ENCODE measurements at regions not wholly inside any gene's neighbourhood (a gene's known extent, or its start where the extent isn't known, plus 50 kb on each side); places are given as distances from the start of the nearest gene placed in this dataset.
"Not testable (repeated sequence)": the region's sequence is repeated elsewhere in the genome, so short reads cannot be mapped to it uniquely, and the experiment has no call there.

DNA sequence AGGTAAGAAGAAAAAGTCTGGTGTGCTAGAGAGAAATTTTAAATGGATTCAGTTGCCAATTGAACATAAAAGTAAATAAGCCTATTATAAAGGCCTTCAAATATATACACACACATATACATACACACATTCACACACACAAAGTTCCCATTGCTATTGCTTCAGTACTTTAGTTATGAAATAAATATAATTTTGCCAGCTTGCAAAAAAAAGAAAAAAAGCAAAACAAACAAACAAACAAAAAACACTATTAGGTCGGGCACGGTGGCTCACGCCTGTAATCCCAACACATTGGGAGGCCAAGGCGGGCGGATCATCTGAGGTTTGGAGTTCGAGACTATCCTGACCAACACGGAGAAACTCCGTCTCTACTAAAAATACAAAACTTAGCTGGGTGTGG is 80.3 kb downstream of the SPIN4 start:
- DNase-seq (ENCODE audit: low read depth) = no peak
- no peak overlapping the region for H3K4me3 ChIP-seq (replicated peaks; ENCODE audit: low read depth, low read length)
- TF ChIP-seq, protein P1, sequence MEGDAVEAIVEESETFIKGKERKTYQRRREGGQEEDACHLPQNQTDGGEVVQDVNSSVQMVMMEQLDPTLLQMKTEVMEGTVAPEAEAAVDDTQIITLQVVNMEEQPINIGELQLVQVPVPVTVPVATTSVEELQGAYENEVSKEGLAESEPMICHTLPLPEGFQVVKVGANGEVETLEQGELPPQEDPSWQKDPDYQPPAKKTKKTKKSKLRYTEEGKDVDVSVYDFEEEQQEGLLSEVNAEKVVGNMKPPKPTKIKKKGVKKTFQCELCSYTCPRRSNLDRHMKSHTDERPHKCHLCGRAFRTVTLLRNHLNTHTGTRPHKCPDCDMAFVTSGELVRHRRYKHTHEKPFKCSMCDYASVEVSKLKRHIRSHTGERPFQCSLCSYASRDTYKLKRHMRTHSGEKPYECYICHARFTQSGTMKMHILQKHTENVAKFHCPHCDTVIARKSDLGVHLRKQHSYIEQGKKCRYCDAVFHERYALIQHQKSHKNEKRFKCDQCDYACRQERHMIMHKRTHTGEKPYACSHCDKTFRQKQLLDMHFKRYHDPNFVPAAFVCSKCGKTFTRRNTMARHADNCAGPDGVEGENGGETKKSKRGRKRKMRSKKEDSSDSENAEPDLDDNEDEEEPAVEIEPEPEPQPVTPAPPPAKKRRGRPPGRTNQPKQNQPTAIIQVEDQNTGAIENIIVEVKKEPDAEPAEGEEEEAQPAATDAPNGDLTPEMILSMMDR (IDR thresholded peaks at IDR 0.05; ENCODE audit: low read length, missing control alignments) = no peak

DNA sequence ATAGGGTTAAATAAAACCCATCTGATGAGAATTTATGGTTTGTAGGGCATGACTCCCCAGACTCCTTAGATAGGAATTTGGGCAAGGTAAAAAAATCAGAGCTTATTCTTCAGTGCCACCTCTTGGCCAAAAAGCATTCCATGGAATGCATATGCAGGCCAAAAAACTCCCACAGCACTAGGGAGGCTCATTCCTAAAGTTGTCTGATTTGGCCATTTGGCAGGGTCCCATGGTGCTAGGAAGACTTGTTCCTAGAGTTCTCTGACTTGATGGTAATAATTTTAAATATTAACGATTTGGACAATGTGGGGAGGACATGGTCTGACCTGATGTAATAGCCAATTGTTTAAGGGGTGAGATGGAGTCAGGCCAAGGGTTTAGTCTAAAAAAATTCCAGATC is 93.0 kb downstream of the SPIN4 start:
- no peak overlapping the region for H3K4me3 ChIP-seq (replicated peaks; ENCODE audit: low read depth, low read length)
- DNase-seq (ENCODE audit: low read depth) = no peak
- TF ChIP-seq, protein P1 (IDR thresholded peaks at IDR 0.05; ENCODE audit: low read length, missing control alignments) = no peak

DNA sequence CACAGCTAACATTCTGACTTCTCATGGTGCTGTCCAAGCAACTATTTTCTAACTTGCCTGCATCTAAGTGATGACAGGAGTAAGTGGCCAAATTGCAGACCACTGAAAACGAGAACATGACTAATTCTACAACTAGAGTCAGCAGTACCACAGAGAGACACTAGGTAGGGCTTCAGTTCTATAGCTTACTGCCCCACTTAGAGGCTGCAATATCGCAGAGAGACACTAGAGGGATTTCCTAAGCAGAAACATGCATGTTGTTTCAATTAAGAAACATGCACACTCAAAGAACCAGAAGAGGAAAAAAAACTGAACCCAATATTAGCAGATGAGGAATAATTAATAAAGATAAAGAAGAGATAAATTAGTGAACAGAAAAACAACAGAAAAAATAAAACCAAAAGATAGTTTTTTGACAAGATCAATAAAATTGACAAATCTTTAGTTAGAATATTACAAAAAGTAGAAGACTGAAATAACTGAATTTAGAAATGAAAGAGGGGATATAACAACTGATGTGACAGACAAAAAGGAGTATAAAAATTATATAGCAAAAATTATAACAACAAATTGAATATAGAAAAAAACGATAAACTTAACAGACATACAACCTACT is 100.8 kb downstream of the SPIN4 start:
- peak; percentile 84 for DNase-seq (ENCODE audit: low read depth)
- TF ChIP-seq, protein P1 (IDR thresholded peaks at IDR 0.05; ENCODE audit: low read length, missing control alignments) = peak; percentile 90
- no peak overlapping the region for H3K4me3 ChIP-seq (replicated peaks; ENCODE audit: low read depth, low read length)

GRCh38 chrX:63242689-63243088 is 108.4 kb downstream of the SPIN4 start:
- DNase-seq (ENCODE audit: low read depth); H3K4me3 ChIP-seq (replicated peaks; ENCODE audit: low read depth, low read length): not testable (repeated sequence)

- not testable (repeated sequence) for DNase-seq (ENCODE audit: low read depth)
Observed at GRCh38 chrX:63235963-63236362, 115.2 kb downstream of the SPIN4 start.

DNA sequence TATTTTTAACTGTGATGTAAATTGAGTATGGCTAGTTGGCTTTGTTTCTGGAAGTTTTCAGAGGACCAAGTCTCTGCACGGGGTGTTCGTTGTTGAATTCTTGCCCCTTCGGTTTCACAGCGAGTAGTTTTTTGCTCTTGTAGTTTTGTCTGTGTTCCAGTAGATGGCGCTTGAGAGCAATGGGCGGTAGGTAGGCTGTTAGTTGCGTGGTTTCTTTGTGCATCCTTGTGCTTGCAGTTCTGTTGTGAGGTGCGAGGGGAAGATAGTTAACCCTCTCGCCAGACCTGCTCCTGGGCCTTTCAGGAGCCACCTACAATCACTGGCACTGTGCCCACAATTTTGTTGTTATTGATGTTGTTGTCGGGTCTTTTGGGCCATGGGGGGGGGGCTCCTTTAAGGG is 118.1 kb downstream of the SPIN4 start:
- not testable (repeated sequence) for H3K4me3 ChIP-seq (replicated peaks; ENCODE audit: low read depth, low read length); DNase-seq (ENCODE audit: low read depth)

More at GRCh38 chrX:63235963-63236362, 115.2 kb downstream of the SPIN4 start:
- not testable (repeated sequence) for H3K4me3 ChIP-seq (replicated peaks; ENCODE audit: low read depth, low read length)

GRCh38 chrX:63218202-63218601 is 132.9 kb downstream of the SPIN4 start:
- not testable (repeated sequence) for DNase-seq (ENCODE audit: low read depth); H3K4me3 ChIP-seq (replicated peaks; ENCODE audit: low read depth, low read length)

DNA sequence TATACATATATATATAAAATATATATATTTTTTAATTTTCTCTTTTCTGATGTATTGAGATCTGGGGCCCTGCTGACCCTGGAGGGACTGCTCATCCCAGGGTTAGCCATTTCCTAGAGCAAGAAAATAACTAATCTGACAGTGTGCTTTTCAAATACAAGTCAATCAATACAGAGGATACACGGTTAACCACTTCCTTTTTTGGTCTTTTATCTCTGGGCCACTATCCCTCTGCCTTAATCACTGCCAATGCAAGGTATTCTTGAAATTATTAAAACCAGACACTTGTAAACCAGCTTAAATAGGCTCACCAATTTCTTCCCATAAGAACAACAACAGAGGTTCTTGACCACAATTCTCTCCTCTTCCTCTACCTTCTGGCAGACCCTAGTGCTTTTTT is 133.6 kb downstream of the SPIN4 start:
- not testable (repeated sequence) for DNase-seq (ENCODE audit: low read depth); H3K4me3 ChIP-seq (replicated peaks; ENCODE audit: low read depth, low read length)

GRCh38 chrX:63209645-63210044 is 141.5 kb downstream of the SPIN4 start:
- not testable (repeated sequence) for H3K4me3 ChIP-seq (replicated peaks; ENCODE audit: low read depth, low read length); DNase-seq (ENCODE audit: low read depth)

GRCh38 chrX:63209128-63209527 is 142.0 kb downstream of the SPIN4 start:
- H3K4me3 ChIP-seq (replicated peaks; ENCODE audit: low read depth, low read length); DNase-seq (ENCODE audit: low read depth): not testable (repeated sequence)

DNA sequence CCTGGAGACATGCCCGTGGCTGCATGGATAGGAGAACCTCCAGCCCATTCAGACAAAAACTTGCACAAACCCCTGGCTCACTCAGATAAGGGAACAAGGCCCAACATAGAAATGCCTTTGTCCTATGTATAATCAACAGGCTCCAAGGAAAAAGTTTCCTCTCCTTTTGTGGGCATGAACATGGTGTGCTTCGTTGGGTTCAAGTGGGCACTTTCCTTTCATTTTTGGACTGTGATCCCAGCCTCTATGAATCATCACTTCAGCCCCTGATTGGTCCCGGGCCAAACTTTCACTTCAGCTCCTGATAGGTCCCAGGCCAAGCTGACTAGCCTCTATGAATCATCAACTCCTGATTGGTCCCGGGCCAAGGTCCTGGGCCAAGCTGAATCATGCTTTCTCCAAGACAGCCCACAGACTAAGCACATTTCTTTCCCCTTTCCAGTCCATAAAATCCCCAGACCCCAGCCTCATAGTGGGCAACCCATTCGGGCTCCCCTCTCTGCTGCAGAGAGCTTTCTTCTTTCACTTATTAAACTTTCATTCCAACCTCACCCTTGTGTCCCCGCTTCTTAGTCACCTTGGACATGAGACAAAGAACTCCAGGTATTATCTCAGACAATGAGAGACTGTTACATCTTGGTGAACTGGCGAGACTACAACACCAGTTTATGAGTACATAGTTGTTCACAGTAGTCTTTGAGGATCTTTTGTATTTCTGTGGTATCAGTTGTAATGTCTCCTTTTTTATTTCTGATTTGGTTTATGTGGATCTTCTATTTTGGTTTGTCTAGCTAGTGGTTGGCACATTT is 146.7 kb downstream of the SPIN4 start:
- not testable (repeated sequence) for H3K4me3 ChIP-seq (replicated peaks; ENCODE audit: low read depth, low read length); DNase-seq (ENCODE audit: low read depth)

DNA sequence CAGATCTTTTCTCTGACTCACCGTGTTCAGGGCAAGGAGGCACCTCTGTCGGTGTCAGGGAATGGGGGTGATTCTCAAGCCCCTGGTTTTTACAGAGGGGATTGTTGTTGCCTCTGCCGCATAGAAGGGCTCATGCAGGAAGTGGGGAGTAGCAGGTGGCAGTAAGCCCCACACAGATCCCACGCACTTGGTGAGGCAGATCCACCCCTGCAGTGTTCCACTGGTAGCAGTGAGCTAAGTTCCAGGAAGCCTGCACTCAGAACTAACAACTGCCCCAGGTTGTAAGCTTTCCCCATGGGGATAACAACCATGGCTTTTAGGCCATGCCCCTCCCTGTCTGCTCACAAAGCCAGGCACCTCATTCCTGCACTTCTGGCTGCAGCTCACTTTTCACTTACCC is 149.1 kb downstream of the SPIN4 start:
- not testable (repeated sequence) for H3K4me3 ChIP-seq (replicated peaks; ENCODE audit: low read depth, low read length); DNase-seq (ENCODE audit: low read depth)

- not testable (repeated sequence) for DNase-seq (ENCODE audit: low read depth); H3K4me3 ChIP-seq (replicated peaks; ENCODE audit: low read depth, low read length)
Observed at GRCh38 chrX:63198693-63199092, 152.4 kb downstream of the SPIN4 start.

DNA sequence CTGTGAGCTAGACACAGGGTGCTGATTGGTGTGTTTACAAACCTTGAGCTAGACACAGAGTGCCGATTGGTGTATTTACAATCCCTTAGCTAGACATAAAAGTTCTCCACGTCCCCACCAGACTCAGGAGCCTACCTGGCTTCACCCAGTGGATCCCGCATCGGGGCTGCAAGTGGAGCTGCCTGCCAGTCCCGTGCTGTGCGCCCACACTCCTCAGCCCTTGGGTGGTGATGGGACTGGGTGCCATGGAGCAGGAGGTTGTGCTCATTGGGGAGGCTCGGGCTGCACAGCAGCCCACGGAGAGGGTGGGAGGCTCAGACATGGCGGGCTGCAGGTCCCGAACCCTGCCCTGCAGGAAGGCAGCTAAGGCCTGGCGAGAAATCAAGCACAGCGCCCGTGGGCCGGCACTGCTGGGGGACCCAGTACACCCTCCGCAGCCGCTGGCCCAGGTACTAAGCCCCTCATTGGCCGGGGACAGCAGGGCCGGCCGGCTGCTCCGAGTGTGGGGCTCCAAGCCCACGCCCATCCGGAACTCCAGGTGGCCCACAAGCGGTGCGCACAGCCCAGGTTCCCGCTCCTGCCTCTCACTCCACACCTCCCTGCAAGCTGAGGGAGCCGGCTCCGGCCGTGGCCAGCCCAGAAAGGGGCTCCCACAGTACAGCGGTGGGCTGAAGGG is 158.6 kb downstream of the SPIN4 start:
- not testable (repeated sequence) for DNase-seq (ENCODE audit: low read depth); H3K4me3 ChIP-seq (replicated peaks; ENCODE audit: low read depth, low read length)
